ENCODE measurements at regions not wholly inside any gene's neighbourhood (a gene's known extent, or its start where the extent isn't known, plus 50 kb on each side); places are given as distances from the start of the nearest gene placed in this dataset.

GRCh38 chr9:80646211-80646610 lies 1043.1 kb downstream of the TLE1 start:
- no TSS peak for BruUV-seq (replicated peaks)
- no peak for FAIRE-seq
- H3K9me3 ChIP-seq (replicated peaks; ENCODE audit: control insufficient read depth, insufficient read depth, low read length), result peaks cover 2% of the 10 kb centered on the region
- no peaks in the 10 kb centered on the region for H3K36me3 ChIP-seq (ENCODE audit: control insufficient read depth in 2 of 2, extremely low read depth in 1 of 2, insufficient read depth in 2 of 2, low read length in 2 of 2)
- no peak for DNase-seq (ENCODE audit: low read depth, low spot score)
- H3K27me3 ChIP-seq (ENCODE audit: control insufficient read depth in 2 of 2, insufficient read depth in 2 of 2, low read length in 2 of 2), result no peaks in the 10 kb centered on the region
- CTCF ChIA-PET, result no interaction called here
- no peaks in the 10 kb centered on the region for H4K20me1 ChIP-seq (replicated peaks; ENCODE audit: control insufficient read depth, extremely low read depth, insufficient read depth, low read length)
- no peak overlapping the region for H2AFZ ChIP-seq (ENCODE audit: low read depth, low read length)
- no peaks in the 10 kb centered on the region for H3K4me1 ChIP-seq (ENCODE audit: control insufficient read depth, extremely low read depth, insufficient read depth, low read length)
- H3K4me2 ChIP-seq (ENCODE audit: insufficient read depth, low read length), result no peak overlapping the region
- TF ChIP-seq MYC (IDR thresholded peaks at IDR 0.05; ENCODE audit: low read depth, low read length) (no peak), FOS (IDR thresholded peaks at IDR 0.05; ENCODE audit: borderline replicate concordance, insufficient read depth, low read length) (no peak), JUN (IDR thresholded peaks at IDR 0.05; ENCODE audit: borderline replicate concordance, insufficient read depth, insufficient read length, low read depth) (no peak), POLR2AphosphoS5 (IDR thresholded peaks at IDR 0.05; ENCODE audit: insufficient read depth, low read depth, low read length) (no peak), POLR2A (IDR thresholded peaks at IDR 0.05; ENCODE audit: low read depth, low read length) (no peak), GATA2 (IDR thresholded peaks at IDR 0.05; ENCODE audit: insufficient read depth, insufficient read length, low read depth, low read length) (no peak), EZH2 (IDR thresholded peaks at IDR 0.05; ENCODE audit: borderline replicate concordance, low read depth, low read length, severe bottlenecking) (no peak), CTCF (IDR thresholded peaks at IDR 0.05; ENCODE audit: extremely low read depth in 1 of 2, insufficient read depth in 1 of 2, low read depth in 1 of 2, low read length in 2 of 2) (no peak), MAX (IDR thresholded peaks at IDR 0.05; ENCODE audit: insufficient read depth, insufficient read length) (no peak)
- no peak overlapping the region for H3K4me3 ChIP-seq (replicated peaks in 1 of 3; ENCODE audit: insufficient read depth in 1 of 3, low read depth in 1 of 3, low read length in 3 of 3)
- H3K79me2 ChIP-seq (ENCODE audit: control insufficient read depth, insufficient read depth, low read length), result no peaks in the 10 kb centered on the region
- dilution Hi-C loops (cut with MboI; ENCODE audit: extremely low pct_ligation_motif_present, low sequenced_read_pairs), result no loop called here
- H3K9ac ChIP-seq (replicated peaks; ENCODE audit: extremely low read depth, insufficient read depth, low read length), result no peak overlapping the region
- intact Hi-C loops (cut with micrococcal nuclease), result no loop called here
- no peaks in the 10 kb centered on the region for H3K9me1 ChIP-seq (replicated peaks; ENCODE audit: control insufficient read depth, extremely low read depth, insufficient read depth, low read length)
- H3K27ac ChIP-seq (ENCODE audit: insufficient read depth, low read depth, low read length), result no peak overlapping the region
- POLR2A ChIA-PET, result no interaction called here
